K562 (cell line): ENCODE measurements at regions not wholly inside any gene's neighbourhood (a gene's known extent, or its start where the extent isn't known, plus 50 kb on each side); places are given as distances from the start of the nearest gene placed in this dataset.

Source experiments
- ATAC-seq: fragments of 200-7000 bp; cut with Tn5 transposase; 3 replicates; pipeline ENCODE4 v1.9.1; 2020; ENCODE audit warnings: moderate library complexity
- BruUV-seq: library from RNA; stranded (reverse); fragments of 400-500 nt; replicated peaks from 2 replicates; lab custom pipeline; 2021; lab: Mats Ljungman, UMichigan
- CTCF ChIA-PET: fragments of 300-600 bp; formaldehyde crosslinking; extraction: SDS; loops from one replicate; lab custom pipeline; 2021; ENCODE audit warnings: low intra/inter-chr PET ratio; lab: Yijun Ruan, JAX
- POLR2A ChIA-PET: fragments of 300-600, 350-650 bp; sonication (Branson Sonifier 250); formaldehyde crosslinking; extraction: SDS; loops from one replicate; lab custom pipeline; 2021; ENCODE audit warnings: antibody characterized with exemption, inconsistent platforms; lab: Yijun Ruan, JAX
- DNase-seq, 4 experiments: peaks; one replicate each; pipeline versions ENCODE4 v3.0.0 to v3.0.0-alpha.2; 2011 to 2018; ENCODE audit warnings: low spot score in 3 of 4, mixed read lengths in 3 of 4; ENCODE audit errors: extremely low read depth in 1 of 4
- FAIRE-seq: peaks from 2 replicates; lab custom pipeline; 2011; peaks lifted over from hg19 to GRCh38; lab: Jason Lieb, UNC
- H2AFZ ChIP-seq: 2 replicates; pipeline ENCODE4 v1.6.0; 2011; ENCODE audit warnings: low read depth, low read length, control low read depth, inconsistent platforms
- H3K27ac ChIP-seq: fragments of 200-600 bp; 3 replicates; pipeline ENCODE4 v1.8.0; 2011; ENCODE audit warnings: low read depth, mild to moderate bottlenecking, control low read depth, inconsistent platforms, low read length, moderate library complexity, mixed read lengths; ENCODE audit errors: extremely low read depth
- H3K27me3 ChIP-seq, 2 experiments: fragments of 300-600 bp in 1 of 2; 2 replicates in 1 of 2; 3 replicates in 1 of 2; pipeline versions ENCODE4 v1.6.0 to v1.8.0; 2011; ENCODE audit warnings: inconsistent platforms in 2 of 2, low read length in 2 of 2, mild to moderate bottlenecking in 1 of 2, mixed read lengths in 1 of 2, moderate library complexity in 1 of 2; ENCODE audit not compliant: control insufficient read depth in 2 of 2, insufficient read depth in 2 of 2
- H3K36me3 ChIP-seq: fragments of 300-600 bp; 3 replicates; pipeline ENCODE4 v1.8.0; 2011; ENCODE audit warnings: mild to moderate bottlenecking, low read length, inconsistent platforms; ENCODE audit not compliant: control insufficient read depth, insufficient read depth
- H3K4me1 ChIP-seq, 2 experiments: fragments of 200-600 bp in 1 of 2; replicated peaks in 1 of 2; 2 replicates in 1 of 2; 3 replicates in 1 of 2; pipeline versions ENCODE4 v1.5.1 to v1.8.0; 2011; ENCODE audit warnings: inconsistent platforms in 2 of 2, low read length in 2 of 2, mild to moderate bottlenecking in 1 of 2, mixed read lengths in 1 of 2, moderate library complexity in 1 of 2; ENCODE audit not compliant: control insufficient read depth in 2 of 2, insufficient read depth in 2 of 2
- H3K4me2 ChIP-seq: 2 replicates; pipeline ENCODE4 v1.6.1; 2011; ENCODE audit warnings: low read length, control low read depth, inconsistent platforms, mixed read lengths; ENCODE audit not compliant: insufficient read depth
- H3K4me3 ChIP-seq: fragments of 200-600 bp; sonication (generic), shearing (Covaris generic); 2 replicates; pipeline ENCODE4 v1.5.1; 2016; ENCODE audit warnings: control low read depth, inconsistent platforms
- H3K79me2 ChIP-seq: fragments of 200-600 bp; 3 replicates; pipeline ENCODE4 v1.8.0; 2011; ENCODE audit warnings: low read length, inconsistent platforms; ENCODE audit not compliant: control insufficient read depth, insufficient read depth
- H3K9ac ChIP-seq, 2 experiments: 2 replicates each; pipeline versions ENCODE4 v1.6.0 to v1.6.1; 2011; ENCODE audit warnings: low read depth in 2 of 2, low read length in 2 of 2, control low read depth in 1 of 2, inconsistent platforms in 1 of 2, mild to moderate bottlenecking in 1 of 2, mixed read lengths in 1 of 2; ENCODE audit not compliant: insufficient read depth in 1 of 2
- H3K9me1 ChIP-seq: one replicate; pipeline ENCODE4 v1.6.0; 2011; ENCODE audit warnings: inconsistent platforms, mild to moderate bottlenecking, low read length, moderate library complexity; ENCODE audit not compliant: control insufficient read depth, insufficient read depth
- H3K9me3 ChIP-seq: replicated peaks from 2 replicates; pipeline ENCODE4 v1.5.1; 2011; ENCODE audit warnings: low read depth, low read length, inconsistent platforms; ENCODE audit not compliant: control insufficient read depth, insufficient read depth
- H4K20me1 ChIP-seq: replicated peaks from 2 replicates; pipeline ENCODE4 v1.6.1; 2011; ENCODE audit warnings: low read length, inconsistent platforms, mixed read lengths; ENCODE audit not compliant: control insufficient read depth, insufficient read depth
- FUS ChIP-seq: fragments of 200-400 bp; formaldehyde crosslinking; optimal IDR thresholded peaks from 2 replicates; pipeline ENCODE3; 2017; ENCODE audit warnings: low read depth, low read length
- HSF4 ChIP-seq: fragments of 250-450 bp; sonication (Bioruptor Pico); IDR thresholded peaks from 2 replicates; pipeline ENCODE4 v2.1.2; 2022; ENCODE audit warnings: mild to moderate bottlenecking, moderate library complexity, borderline replicate concordance
- JUN ChIP-seq, 2 experiments: sonication (generic) in 1 of 2; formaldehyde crosslinking in 1 of 2; IDR thresholded peaks; 2 replicates each; pipeline versions ENCODE4 v1.6.1 to v1.8.0; 2012 to 2022; ENCODE audit warnings: borderline replicate concordance in 2 of 2, mild to moderate bottlenecking in 2 of 2, improper control_type of control experiment in 1 of 2, low read depth in 1 of 2, low read length in 1 of 2, missing genetic modification reagents in 1 of 2
- KLF10 ChIP-seq: fragments of 250-450 bp; sonication (Bioruptor Pico); IDR thresholded peaks from 2 replicates; pipeline ENCODE4 v1.6.1; 2021; ENCODE audit warnings: matching md5 sums
- MTA3 ChIP-seq: fragments of 450-650 bp; formaldehyde crosslinking; IDR thresholded peaks from 2 replicates; pipeline ENCODE4 v1.6.1; 2017; ENCODE audit warnings: mild to moderate bottlenecking, borderline replicate concordance
- MYBL2 ChIP-seq, 2 experiments: fragments of 450-650 bp in 1 of 2; sonication (generic) in 1 of 2; formaldehyde crosslinking in 1 of 2; IDR thresholded peaks; 2 replicates each; pipeline versions ENCODE4 v1.6.1 to v1.8.1; 2017 to 2022; ENCODE audit warnings: borderline replicate concordance in 1 of 2, inconsistent platforms in 1 of 2, low read depth in 1 of 2, mild to moderate bottlenecking in 1 of 2, missing genetic modification reagents in 1 of 2, moderate library complexity in 1 of 2
- NR4A1 ChIP-seq, 2 experiments: fragments of 250-450 bp in 1 of 2; fragments of 450-650 bp in 1 of 2; sonication (Bioruptor Pico) in 1 of 2; IDR thresholded peaks; 2 replicates each; pipeline versions ENCODE4 v1.4.0 to v1.6.1; 2016 to 2020; ENCODE audit warnings: mild to moderate bottlenecking in 2 of 2, missing compliant biosample characterization in 1 of 2, missing genetic modification characterization in 1 of 2, moderate library complexity in 1 of 2
- SMC3 ChIP-seq: conservative IDR thresholded peaks from 2 replicates; pipeline ENCODE4 v1.6.1; 2011; ENCODE audit warnings: low read depth, low read length, improper control_type of control experiment; ENCODE audit not compliant: insufficient read depth
- ZBTB7A ChIP-seq: IDR thresholded peaks from 2 replicates; pipeline ENCODE4 v1.6.1; 2011; ENCODE audit warnings: low read depth, mild to moderate bottlenecking, low read length, moderate library complexity, borderline replicate concordance; ENCODE audit not compliant: control insufficient read depth
- ZNF133 ChIP-seq: fragments of 250-450 bp; sonication (Bioruptor Pico); IDR thresholded peaks from 2 replicates; pipeline ENCODE4 v1.4.0; 2020; ENCODE audit warnings: mild to moderate bottlenecking
- ZNF444 ChIP-seq: fragments of 250-450 bp; sonication (Bioruptor Pico); IDR thresholded peaks from 2 replicates; pipeline ENCODE4 v1.4.0; 2020; ENCODE audit warnings: mild to moderate bottlenecking, moderate library complexity
- ZNF75A ChIP-seq: fragments of 450-650 bp; formaldehyde crosslinking; IDR thresholded peaks from 2 replicates; pipeline ENCODE4 v1.4.0; 2020; ENCODE audit warnings: mild to moderate bottlenecking
- WGBS: fragments of 100-300 bp; shearing (Covaris generic); methylation state at CpG from one replicate; pipeline ENCODE4 v1.1.6; 2016; ENCODE audit warnings: low coverage, mixed read lengths; ENCODE audit not compliant: insufficient coverage; ENCODE audit errors: missing lambda C conversion rate; 5-methylcytosine and 5-hydroxymethylcytosine counted together
- in situ Hi-C: fragments of 300-500 bp; cut with MboI; formaldehyde crosslinking; loops from 4 replicates; pipeline ENCODE4 v1.15.0; 2018; ENCODE audit warnings: inconsistent platforms, mixed read lengths
- intact Hi-C: fragments of 100-400 bp; cut with micrococcal nuclease; formaldehyde crosslinking; loops from 2 replicates; pipeline ENCODE4 v1.14.2; 2022
- TF ChIP-seq, protein P1 (sequence below): fragments of 250-450 bp; sonication (Bioruptor Pico); IDR thresholded peaks from 2 replicates; pipeline ENCODE4 v1.8.0; 2021; ENCODE audit warnings: mild to moderate bottlenecking, moderate library complexity
- TF ChIP-seq, protein P2 (sequence below): sonication (generic); formaldehyde crosslinking; IDR thresholded peaks from 2 replicates; pipeline ENCODE4 v1.8.1; 2022; ENCODE audit warnings: missing genetic modification reagents
- TF ChIP-seq, protein P3 (sequence below): sonication (generic); IDR thresholded peaks from 2 replicates; pipeline ENCODE4 v1.6.1; 2016

DNA sequence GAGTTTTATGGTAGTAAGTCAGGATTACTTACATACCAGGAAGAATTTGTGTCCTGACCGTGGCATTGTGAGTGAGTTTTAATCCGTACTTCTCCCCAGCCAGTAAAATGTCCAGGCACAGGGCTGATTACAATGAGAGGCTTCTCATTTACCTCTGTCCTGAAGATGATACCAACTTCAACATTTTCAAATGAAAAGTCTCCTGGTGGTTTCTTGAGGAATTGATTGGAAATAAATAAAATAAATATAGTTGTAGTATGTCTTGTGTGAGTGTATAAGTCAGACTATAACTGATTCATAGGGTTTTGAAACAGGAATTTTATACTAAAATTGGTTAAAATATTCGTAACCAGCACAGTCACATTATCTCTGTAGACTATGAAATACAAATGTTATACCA lies 382.5 kb downstream of the ETS1 start (continued):
- TF ChIP-seq HSF4 (CRISPR knock-in tag), result no peak

DNA sequence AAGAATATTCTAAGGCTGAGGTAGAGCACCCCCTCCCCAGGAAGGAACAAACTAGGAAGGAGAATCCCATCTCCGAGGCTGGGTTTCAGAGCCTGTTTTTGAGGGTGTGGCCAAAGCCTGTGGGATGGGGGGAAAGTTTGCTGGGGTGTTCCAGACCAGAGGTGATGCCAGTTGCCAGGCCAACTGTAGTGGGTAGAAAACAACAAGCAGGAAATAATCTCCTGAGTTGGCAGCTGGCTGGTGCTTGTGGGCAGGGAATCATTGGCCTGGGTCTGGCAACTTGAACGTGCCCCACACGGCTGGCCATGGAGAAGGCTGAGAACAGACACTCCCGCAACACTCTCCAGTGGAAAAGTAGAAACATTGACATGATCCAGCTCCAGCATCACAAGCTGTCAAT lies 385.6 kb downstream of the ETS1 start:
- in situ Hi-C loops, result no loop called here

More for the DNA sequence above, 385.6 kb downstream of the ETS1 start:
- Histone ChIP-seq H3K27me3 (no peaks in the 10 kb centered on the region), H3K4me2 (no peak overlapping the region), H3K79me2 (no peaks in the 10 kb centered on the region), H3K9me1 (no peaks in the 10 kb centered on the region), H4K20me1 (no peaks in the 10 kb centered on the region), H3K4me3 (no peak overlapping the region), H3K4me1 (no peaks in the 10 kb centered on the region), H2AFZ (no peak overlapping the region), H3K9ac (no peak overlapping the region), H3K36me3 (no peaks in the 10 kb centered on the region), H3K9me3 (no peaks in the 10 kb centered on the region; the same call in 1 of the 2 replicates), H3K27ac (no peak overlapping the region)
- ChIA-PET CTCF (no interaction called here), POLR2A (no interaction called here)
- intact Hi-C loops, result no loop called here
- WGBS, result 3% methylated on average over 4 of the region's 4 CpGs
- no peak for TF ChIP-seq NR4A1 (CRISPR knock-in tag; IDR thresholded peaks at IDR 0.05)
- no peak for TF ChIP-seq NR4A1 (tag; IDR thresholded peaks at IDR 0.05)
- TF ChIP-seq, protein P1, sequence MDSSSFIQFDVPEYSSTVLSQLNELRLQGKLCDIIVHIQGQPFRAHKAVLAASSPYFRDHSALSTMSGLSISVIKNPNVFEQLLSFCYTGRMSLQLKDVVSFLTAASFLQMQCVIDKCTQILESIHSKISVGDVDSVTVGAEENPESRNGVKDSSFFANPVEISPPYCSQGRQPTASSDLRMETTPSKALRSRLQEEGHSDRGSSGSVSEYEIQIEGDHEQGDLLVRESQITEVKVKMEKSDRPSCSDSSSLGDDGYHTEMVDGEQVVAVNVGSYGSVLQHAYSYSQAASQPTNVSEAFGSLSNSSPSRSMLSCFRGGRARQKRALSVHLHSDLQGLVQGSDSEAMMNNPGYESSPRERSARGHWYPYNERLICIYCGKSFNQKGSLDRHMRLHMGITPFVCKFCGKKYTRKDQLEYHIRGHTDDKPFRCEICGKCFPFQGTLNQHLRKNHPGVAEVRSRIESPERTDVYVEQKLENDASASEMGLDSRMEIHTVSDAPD (CRISPR knock-in tag), result no peak
- TF ChIP-seq ZBTB7A, result no peak
- no peak for TF ChIP-seq FUS
- TF ChIP-seq ZNF133 (CRISPR knock-in tag), result no peak
- no peak for TF ChIP-seq KLF10 (CRISPR knock-in tag)
- TF ChIP-seq JUN (IDR thresholded peaks at IDR 0.05; ENCODE audit: borderline replicate concordance, low read depth, low read length), result no peak
- TF ChIP-seq JUN (CRISPR knock-in tag; IDR thresholded peaks at IDR 0.05; ENCODE audit: borderline replicate concordance), result no peak
- no peak for TF ChIP-seq ZNF75A (CRISPR knock-in tag)
- no peak for TF ChIP-seq MYBL2 (IDR thresholded peaks at IDR 0.05; ENCODE audit: low read depth)
- TF ChIP-seq MYBL2 (CRISPR knock-in tag; IDR thresholded peaks at IDR 0.05; ENCODE audit: borderline replicate concordance), result no peak
- no peak for TF ChIP-seq ZNF444 (CRISPR knock-in tag)
- TF ChIP-seq, protein P2, sequence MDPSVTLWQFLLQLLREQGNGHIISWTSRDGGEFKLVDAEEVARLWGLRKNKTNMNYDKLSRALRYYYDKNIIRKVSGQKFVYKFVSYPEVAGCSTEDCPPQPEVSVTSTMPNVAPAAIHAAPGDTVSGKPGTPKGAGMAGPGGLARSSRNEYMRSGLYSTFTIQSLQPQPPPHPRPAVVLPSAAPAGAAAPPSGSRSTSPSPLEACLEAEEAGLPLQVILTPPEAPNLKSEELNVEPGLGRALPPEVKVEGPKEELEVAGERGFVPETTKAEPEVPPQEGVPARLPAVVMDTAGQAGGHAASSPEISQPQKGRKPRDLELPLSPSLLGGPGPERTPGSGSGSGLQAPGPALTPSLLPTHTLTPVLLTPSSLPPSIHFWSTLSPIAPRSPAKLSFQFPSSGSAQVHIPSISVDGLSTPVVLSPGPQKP (CRISPR knock-in tag), result no peak
- TF ChIP-seq MTA3, result no peak
- no peak for TF ChIP-seq SMC3
- TF ChIP-seq, protein P3, sequence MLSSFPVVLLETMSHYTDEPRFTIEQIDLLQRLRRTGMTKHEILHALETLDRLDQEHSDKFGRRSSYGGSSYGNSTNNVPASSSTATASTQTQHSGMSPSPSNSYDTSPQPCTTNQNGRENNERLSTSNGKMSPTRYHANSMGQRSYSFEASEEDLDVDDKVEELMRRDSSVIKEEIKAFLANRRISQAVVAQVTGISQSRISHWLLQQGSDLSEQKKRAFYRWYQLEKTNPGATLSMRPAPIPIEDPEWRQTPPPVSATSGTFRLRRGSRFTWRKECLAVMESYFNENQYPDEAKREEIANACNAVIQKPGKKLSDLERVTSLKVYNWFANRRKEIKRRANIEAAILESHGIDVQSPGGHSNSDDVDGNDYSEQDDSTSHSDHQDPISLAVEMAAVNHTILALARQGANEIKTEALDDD, result no peak
- ATAC-seq (no peak), FAIRE-seq (no peak), DNase-seq (no peak)
- BruUV-seq, result no TSS peak
